Tibial artery (tissue), 4 donors: ENCODE measurements at regions not wholly inside any gene's neighbourhood (a gene's known extent, or its start where the extent isn't known, plus 50 kb on each side); places are given as distances from the start of the nearest gene placed in this dataset.
A peak's percentile ranks its signal among the peaks of the same experiment; 100 is the strongest.
"Not testable (repeated sequence)": the region's sequence is repeated elsewhere in the genome, so short reads cannot be mapped to it uniquely, and the experiment has no call there.

ENCODE experiments used
- DNase-seq, 2 donors: peaks; one replicate each; pipeline ENCODE4 v3.0.0-alpha.2; 2019
- H3K27ac ChIP-seq, 2 donors: fragments of 200-600 bp; sonication (generic) in 1 of 2; 1 replicate in 1 of 2; 2 replicates in 1 of 2; pipeline ENCODE4 v1.5.1; 2018 to 2019; ENCODE audit warnings: mild to moderate bottlenecking in 1 of 2
- H3K27me3 ChIP-seq, 2 donors: fragments of 200-600 bp; sonication (generic) in 1 of 2; one replicate each; pipeline versions ENCODE4 v1.5.1 to v1.6.0; 2016 to 2019
- H3K36me3 ChIP-seq, 3 donors: fragments of 200-600 bp; sonication (generic) in 2 of 3; one replicate each; pipeline ENCODE4 v1.5.1; 2016 to 2019; ENCODE audit warnings: mild to moderate bottlenecking in 2 of 3
- H3K4me1 ChIP-seq, 4 donors: fragments of 200-600 bp; sonication (generic) in 2 of 4; 1 replicate in 3 of 4; 2 replicates in 1 of 4; pipeline ENCODE4 v1.5.1; 2016 to 2019
- H3K4me3 ChIP-seq, 2 donors: fragments of 200-600 bp; sonication (generic) in 1 of 2; 1 replicate in 1 of 2; 2 replicates in 1 of 2; pipeline ENCODE4 v1.5.1; 2018 to 2019; ENCODE audit warnings: mild to moderate bottlenecking in 2 of 2
- H3K9me3 ChIP-seq, 3 donors: fragments of 200-600 bp; sonication (generic) in 1 of 3; one replicate each; pipeline ENCODE4 v1.5.1; 2016 to 2019
- CTCF ChIP-seq, 2 experiments: fragments of 200-600 bp in 1 of 2; fragments of 450-650 bp in 1 of 2; IDR thresholded peaks; one replicate each; pipeline ENCODE4 v1.5.1; 2017 to 2019; ENCODE audit warnings: antibody characterized with exemption in 2 of 2, mild to moderate bottlenecking in 1 of 2, moderate library complexity in 1 of 2
- intact Hi-C: fragments of 100-400 bp; cut with DNase I; formaldehyde crosslinking; loops from one replicate; pipeline ENCODE4 v1.15.0; 2023; ENCODE audit warnings: low total_unique reads

- Histone ChIP-seq H3K27ac (no peak overlapping the region), H3K4me1 (no peaks in the 10 kb centered on the region), H3K4me3 (no peak overlapping the region), H3K9me3 (no peaks in the 10 kb centered on the region), H3K27me3 (no peaks in the 10 kb centered on the region), H3K36me3 (no peaks in the 10 kb centered on the region)
- intact Hi-C loops = no loop called here
- DNase-seq = no peak
- no peak for TF ChIP-seq CTCF (IDR thresholded peaks at IDR 0.05)
Observed at GRCh38 chr12:75792687-75793086, 238.9 kb downstream of the PHLDA1 start.

- H3K27ac ChIP-seq = no peak overlapping the region
- H3K36me3 ChIP-seq = no peaks in the 10 kb centered on the region
Observed at GRCh38 chr12:75790219-75790618, 241.4 kb downstream of the PHLDA1 start.

GRCh38 chr12:75787146-75787545 is 244.4 kb downstream of the PHLDA1 start:
- DNase-seq, H3K36me3 ChIP-seq, H3K27ac ChIP-seq, H3K9me3 ChIP-seq, intact Hi-C loops, H3K27me3 ChIP-seq, H3K4me3 ChIP-seq: not testable (repeated sequence)
- peaks cover 0 to 30% (median 25%) of the 10 kb centered on the region in 4 donors for H3K4me1 ChIP-seq

More at GRCh38 chr12:75790219-75790618, 241.4 kb downstream of the PHLDA1 start:
- peaks cover 0 to under 1% (median 0%) of the 10 kb centered on the region in 4 donors for H3K4me1 ChIP-seq
- no peak for TF ChIP-seq CTCF (IDR thresholded peaks at IDR 0.05)
- no peaks in the 10 kb centered on the region for H3K9me3 ChIP-seq
- intact Hi-C loops = no loop called here
- H3K27me3 ChIP-seq = no peaks in the 10 kb centered on the region
- no peak overlapping the region for H3K4me3 ChIP-seq
- DNase-seq = no peak

GRCh38 chr12:75786070-75786469 is 245.5 kb downstream of the PHLDA1 start:
- no peaks in the 10 kb centered on the region for H3K9me3 ChIP-seq
- H3K4me1 ChIP-seq = peaks cover 0 to 41% (median 33%) of the 10 kb centered on the region in 4 donors
- H3K36me3 ChIP-seq = no peaks in the 10 kb centered on the region
- no peak for DNase-seq
- no peaks in the 10 kb centered on the region for H3K27me3 ChIP-seq
- no peak overlapping the region for H3K4me3 ChIP-seq
- intact Hi-C loops = no loop called here
- H3K27ac ChIP-seq = no peak overlapping the region
- no peak for TF ChIP-seq CTCF (IDR thresholded peaks at IDR 0.05)

- H3K27ac ChIP-seq = peak overlapping the region; percentile 15 to 71
- no peaks in the 10 kb centered on the region for H3K36me3 ChIP-seq
- DNase-seq = peak; percentile 23 to 68
- peaks cover 0 to 52% (median 34%) of the 10 kb centered on the region in 4 donors for H3K4me1 ChIP-seq
- H3K9me3 ChIP-seq = no peaks in the 10 kb centered on the region
- intact Hi-C loops = no loop called here
- TF ChIP-seq CTCF (IDR thresholded peaks at IDR 0.05) = no peak
- H3K27me3 ChIP-seq = no peaks in the 10 kb centered on the region
- H3K4me3 ChIP-seq = no peak overlapping the region
Observed at GRCh38 chr12:75784591-75784990, 247.0 kb downstream of the PHLDA1 start.

- no peaks in the 10 kb centered on the region for H3K27me3 ChIP-seq
- DNase-seq = peak in 1 of 2 donors; percentile 74
- TF ChIP-seq CTCF (IDR thresholded peaks at IDR 0.05) = no peak
- H3K36me3 ChIP-seq = no peaks in the 10 kb centered on the region
- intact Hi-C loops = no loop called here
- H3K4me3 ChIP-seq = no peak overlapping the region
- no peaks in the 10 kb centered on the region for H3K9me3 ChIP-seq
- peak overlapping the region; percentile 15 to 71 for H3K27ac ChIP-seq
- H3K4me1 ChIP-seq = peaks cover 0 to 53% (median 34%) of the 10 kb centered on the region in 4 donors
Observed at GRCh38 chr12:75783093-75783877, 248.3 kb downstream of the PHLDA1 start.
